Osteocyte (in vitro differentiated cells): ENCODE measurements at regions not wholly inside any gene's neighbourhood (a gene's known extent, or its start where the extent isn't known, plus 50 kb on each side); places are given as distances from the start of the nearest gene placed in this dataset.

Experiments
- DNase-seq: peaks from one replicate; pipeline ENCODE4 v3.0.0; 2021; ENCODE audit warnings: mixed read lengths; ENCODE audit not compliant: unreplicated experiment; ENCODE audit errors: extremely low spot score
- H3K27ac Mint-ChIP-seq: one replicate; pipeline ENCODE4 v1.8.0; 2021; ENCODE audit warnings: mild to moderate bottlenecking, mixed read lengths; ENCODE audit not compliant: unreplicated experiment
- H3K27me3 Mint-ChIP-seq: one replicate; pipeline ENCODE4 v1.8.0; 2021; ENCODE audit warnings: mixed read lengths; ENCODE audit not compliant: unreplicated experiment
- H3K36me3 Mint-ChIP-seq: one replicate; pipeline ENCODE4 v1.8.0; 2021; ENCODE audit warnings: mixed read lengths; ENCODE audit not compliant: unreplicated experiment
- H3K4me1 Mint-ChIP-seq: one replicate; pipeline ENCODE4 v1.8.0; 2021; ENCODE audit warnings: mixed read lengths; ENCODE audit not compliant: unreplicated experiment
- H3K4me3 Mint-ChIP-seq: one replicate; pipeline ENCODE4 v1.8.0; 2021; ENCODE audit warnings: mild to moderate bottlenecking, moderate library complexity, mixed read lengths; ENCODE audit not compliant: unreplicated experiment
- H3K9me3 Mint-ChIP-seq: one replicate; pipeline ENCODE4 v1.8.0; 2021; ENCODE audit warnings: mixed read lengths; ENCODE audit not compliant: unreplicated experiment
- TF ChIP-seq, protein P1 (sequence below): fragments of 200-600 bp; sonication (generic); IDR thresholded peaks from 2 replicates; pipeline ENCODE4 v1.5.0; 2021; ENCODE audit warnings: antibody characterized with exemption, mild to moderate bottlenecking, moderate library complexity

DNA sequence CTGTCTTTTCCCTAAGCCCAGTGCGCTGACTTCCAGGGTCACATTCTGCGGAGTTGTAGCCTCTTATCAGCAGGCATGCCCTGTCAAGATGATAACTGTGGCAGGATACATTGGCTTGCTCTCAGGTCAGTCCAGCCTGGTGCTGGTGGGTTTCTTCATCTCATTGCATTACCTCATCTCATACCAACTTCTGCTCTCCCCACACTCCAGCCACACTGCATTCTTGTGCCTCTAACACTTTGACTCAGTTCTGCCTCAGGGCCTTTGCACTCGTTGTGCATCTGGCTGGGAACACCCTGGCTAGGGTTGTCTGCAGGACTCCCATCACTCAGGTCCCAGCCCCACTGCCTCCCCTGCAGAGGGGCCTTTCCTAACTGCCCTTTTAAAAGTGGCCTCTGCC lies 110.3 kb upstream of the BACH2 start:
- Mint-ChIP-seq H3K27ac (no peak overlapping the region), H3K36me3 (no peaks in the 10 kb centered on the region), H3K9me3 (no peaks in the 10 kb centered on the region), H3K4me1 (peaks cover 14% of the 10 kb centered on the region), H3K4me3 (no peak overlapping the region), H3K27me3 (peaks cover 6% of the 10 kb centered on the region)
- DNase-seq = no peak
- TF ChIP-seq, protein P1, sequence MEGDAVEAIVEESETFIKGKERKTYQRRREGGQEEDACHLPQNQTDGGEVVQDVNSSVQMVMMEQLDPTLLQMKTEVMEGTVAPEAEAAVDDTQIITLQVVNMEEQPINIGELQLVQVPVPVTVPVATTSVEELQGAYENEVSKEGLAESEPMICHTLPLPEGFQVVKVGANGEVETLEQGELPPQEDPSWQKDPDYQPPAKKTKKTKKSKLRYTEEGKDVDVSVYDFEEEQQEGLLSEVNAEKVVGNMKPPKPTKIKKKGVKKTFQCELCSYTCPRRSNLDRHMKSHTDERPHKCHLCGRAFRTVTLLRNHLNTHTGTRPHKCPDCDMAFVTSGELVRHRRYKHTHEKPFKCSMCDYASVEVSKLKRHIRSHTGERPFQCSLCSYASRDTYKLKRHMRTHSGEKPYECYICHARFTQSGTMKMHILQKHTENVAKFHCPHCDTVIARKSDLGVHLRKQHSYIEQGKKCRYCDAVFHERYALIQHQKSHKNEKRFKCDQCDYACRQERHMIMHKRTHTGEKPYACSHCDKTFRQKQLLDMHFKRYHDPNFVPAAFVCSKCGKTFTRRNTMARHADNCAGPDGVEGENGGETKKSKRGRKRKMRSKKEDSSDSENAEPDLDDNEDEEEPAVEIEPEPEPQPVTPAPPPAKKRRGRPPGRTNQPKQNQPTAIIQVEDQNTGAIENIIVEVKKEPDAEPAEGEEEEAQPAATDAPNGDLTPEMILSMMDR = no peak

DNA sequence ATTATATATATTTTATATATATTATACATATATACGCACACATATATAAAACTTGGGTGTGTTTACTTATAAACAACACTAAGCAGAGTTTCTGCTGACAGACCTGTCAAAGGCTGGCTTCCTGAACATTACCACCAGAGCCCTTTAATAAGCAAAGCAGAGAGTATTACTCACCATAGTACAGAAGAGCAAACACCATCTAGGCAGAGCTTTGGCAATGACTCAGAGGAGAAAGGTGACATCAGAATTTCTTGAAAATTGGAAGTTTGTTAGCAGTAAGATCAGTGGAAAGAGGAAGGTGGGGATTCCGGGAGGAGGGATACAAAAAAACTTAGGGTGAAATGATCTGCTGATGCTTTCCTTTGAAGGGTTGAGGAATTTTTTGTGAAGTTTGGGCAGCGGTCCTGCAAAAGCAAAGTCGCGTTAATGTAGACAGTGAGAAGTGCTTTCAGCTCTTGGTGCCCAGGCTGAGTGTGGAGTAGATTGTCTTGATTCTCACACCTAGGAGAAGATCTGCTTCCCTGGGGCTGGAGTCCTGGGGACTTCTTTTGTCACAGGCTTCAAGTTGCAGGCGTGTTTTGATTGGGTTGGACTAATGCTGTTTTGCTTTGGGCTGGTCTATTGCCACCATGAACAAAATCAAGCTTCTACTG lies 109.6 kb upstream of the BACH2 start:
- H3K9me3 Mint-ChIP-seq = no peaks in the 10 kb centered on the region
- no peaks in the 10 kb centered on the region for H3K36me3 Mint-ChIP-seq
- H3K4me3 Mint-ChIP-seq = no peak overlapping the region
- no peak overlapping the region for H3K27ac Mint-ChIP-seq
- peaks cover 14% of the 10 kb centered on the region for H3K4me1 Mint-ChIP-seq
- DNase-seq = no peak
- H3K27me3 Mint-ChIP-seq = peaks cover 6% of the 10 kb centered on the region
- TF ChIP-seq, protein P1 = no peak

DNA sequence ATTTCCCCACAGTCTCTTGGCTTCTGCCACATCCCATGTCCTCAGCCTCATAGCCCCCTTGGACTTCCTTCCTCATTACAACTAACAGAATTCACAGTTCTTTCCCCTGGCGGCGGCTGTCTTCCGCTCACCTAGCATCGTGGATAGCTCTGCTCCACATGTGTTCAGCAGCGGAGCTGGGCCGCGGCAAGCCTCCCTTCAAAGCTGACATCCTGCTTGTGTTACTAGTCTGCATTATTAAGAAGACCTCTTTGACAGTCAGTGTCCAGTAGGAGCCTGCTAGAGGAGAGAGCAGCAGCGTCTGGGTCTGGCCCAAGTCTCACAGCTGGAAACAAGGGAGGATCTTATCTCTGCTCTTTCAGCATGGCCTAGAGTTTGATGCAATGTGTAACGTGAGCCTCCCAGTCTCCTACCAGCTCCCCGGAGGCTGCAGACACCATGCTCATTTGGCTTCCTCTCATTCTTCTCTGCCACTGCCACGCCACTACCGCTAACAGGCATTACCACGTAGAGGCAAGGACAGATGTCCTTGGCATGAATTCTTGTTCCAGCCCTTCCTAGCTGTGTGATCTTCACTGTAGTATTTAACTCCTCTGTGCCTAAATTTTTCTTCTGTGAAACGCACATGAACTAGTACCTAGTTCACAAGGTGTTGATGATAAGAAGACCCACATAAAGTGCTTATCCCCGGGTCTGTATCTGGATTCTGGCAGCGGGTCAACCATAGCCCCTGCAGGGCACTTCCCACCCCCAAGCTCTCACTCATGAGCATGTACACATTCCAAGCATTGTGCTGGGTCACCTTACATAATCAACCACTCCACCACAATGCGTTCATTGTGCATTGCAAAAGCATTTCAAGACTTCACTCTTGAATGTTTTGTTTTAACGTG lies 107.1 kb upstream of the BACH2 start:
- TF ChIP-seq, protein P1 = no peak
- Mint-ChIP-seq H3K27ac (no peak overlapping the region), H3K27me3 (peaks cover 26% of the 10 kb centered on the region), H3K4me3 (no peak overlapping the region), H3K36me3 (no peaks in the 10 kb centered on the region), H3K4me1 (peaks cover 14% of the 10 kb centered on the region), H3K9me3 (no peaks in the 10 kb centered on the region)
- no peak for DNase-seq

DNA sequence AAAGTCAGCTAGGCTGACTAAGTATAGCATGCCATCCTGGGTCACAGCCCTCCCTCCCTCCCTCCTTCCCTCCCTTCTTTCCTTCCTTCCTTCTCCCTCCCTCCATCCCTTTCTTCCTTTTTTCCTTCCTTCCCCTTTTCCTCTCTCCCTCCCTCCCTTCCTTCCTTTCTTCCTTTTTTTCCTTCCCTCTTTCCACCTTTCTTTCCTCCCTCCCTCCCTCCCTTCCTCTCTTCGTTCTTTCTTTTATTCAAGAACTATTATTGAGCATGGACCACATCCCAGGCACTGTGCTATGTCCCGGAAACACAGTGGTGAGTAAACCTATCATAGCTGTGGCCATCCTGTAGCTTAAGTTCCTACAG lies 106.2 kb upstream of the BACH2 start:
- Mint-ChIP-seq H3K4me3 (no peak overlapping the region), H3K9me3 (no peaks in the 10 kb centered on the region), H3K4me1 (peaks cover 14% of the 10 kb centered on the region), H3K27ac (no peak overlapping the region), H3K36me3 (no peaks in the 10 kb centered on the region), H3K27me3 (peaks cover 29% of the 10 kb centered on the region)
- no peak for DNase-seq
- TF ChIP-seq, protein P1 = no peak
